ENCODE measurements at regions not wholly inside any gene's neighbourhood (a gene's known extent, or its start where the extent isn't known, plus 50 kb on each side); places are given as distances from the start of the nearest gene placed in this dataset.
"Not testable (repeated sequence)": the region's sequence is repeated elsewhere in the genome, so short reads cannot be mapped to it uniquely, and the experiment has no call there.

DNA sequence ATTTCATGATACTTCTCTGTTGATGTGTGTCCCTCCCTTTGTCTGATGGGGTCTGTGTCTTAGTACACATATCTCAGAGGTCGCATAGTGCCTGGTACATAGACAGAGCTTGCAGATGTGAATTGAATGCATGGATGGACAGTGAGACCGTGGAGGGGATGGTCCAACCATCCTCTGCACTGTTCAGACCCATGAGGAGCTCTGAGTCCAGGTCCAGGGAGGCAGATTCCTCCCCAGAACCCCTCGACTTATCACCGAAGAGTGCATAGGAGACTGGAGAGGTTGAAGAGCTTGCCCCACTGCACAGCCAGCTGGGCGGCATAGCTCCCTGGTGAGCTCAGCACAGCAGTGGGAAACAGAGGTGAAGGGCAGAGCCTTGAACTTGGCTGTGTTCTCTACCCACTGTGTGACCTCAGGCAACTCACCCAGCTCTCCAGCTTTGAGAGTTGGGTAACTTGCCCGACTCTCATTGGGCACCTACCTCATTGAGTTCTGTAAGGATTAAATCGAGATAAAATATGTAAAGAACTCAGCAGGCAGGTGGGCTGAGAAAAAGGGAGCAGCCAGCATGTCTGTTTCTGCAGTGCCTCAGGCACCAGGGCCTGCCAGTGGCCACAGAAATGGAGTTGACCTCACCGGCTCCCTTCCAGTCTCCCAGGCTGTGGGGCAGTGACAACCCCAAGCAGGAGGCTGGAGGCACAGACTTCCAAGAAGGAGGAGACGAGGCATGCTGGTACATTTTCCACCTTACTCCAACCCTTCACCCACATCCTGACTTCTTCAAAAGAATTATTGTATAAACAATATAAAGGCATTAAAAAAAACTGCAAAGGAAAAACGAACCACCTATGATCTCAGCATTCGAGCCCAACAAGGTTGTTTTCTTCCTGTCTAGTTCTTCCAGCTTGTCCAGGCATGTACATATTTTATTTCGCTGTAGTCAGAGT, 54.1 kb upstream of the TFRC start:
- DNase-seq: no peak

DNA sequence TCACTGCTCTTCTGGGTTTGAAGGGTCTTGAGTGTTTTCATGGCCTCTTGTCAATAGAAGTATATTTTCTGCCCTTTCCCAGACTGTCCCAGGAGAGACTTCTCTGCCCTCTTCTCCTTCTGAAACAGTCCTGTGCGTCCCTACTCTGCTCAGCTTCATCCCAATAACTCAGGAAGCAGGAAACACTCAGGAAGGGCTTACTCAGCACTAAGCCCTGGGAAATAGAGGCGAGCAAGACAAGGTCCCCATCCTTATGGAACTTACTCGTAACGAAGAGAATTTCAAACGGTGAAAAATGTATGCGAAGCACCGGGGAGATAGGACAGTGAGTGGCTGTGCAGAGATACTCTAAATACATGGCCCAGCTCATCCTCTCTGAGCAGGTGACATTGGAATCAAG, 52.8 kb upstream of the TFRC start:
- TF ChIP-seq GATA1 (IDR thresholded peaks at IDR 0.05; ENCODE audit: low read depth, low read length): no peak
- no peak for TF ChIP-seq POLR2A (IDR thresholded peaks at IDR 0.05; ENCODE audit: low read length)
- no peak for DNase-seq

More for the DNA sequence above, 54.1 kb upstream of the TFRC start:
- TF ChIP-seq GATA1 (IDR thresholded peaks at IDR 0.05; ENCODE audit: low read depth, low read length): no peak
- TF ChIP-seq POLR2A (IDR thresholded peaks at IDR 0.05; ENCODE audit: low read length): no peak

DNA sequence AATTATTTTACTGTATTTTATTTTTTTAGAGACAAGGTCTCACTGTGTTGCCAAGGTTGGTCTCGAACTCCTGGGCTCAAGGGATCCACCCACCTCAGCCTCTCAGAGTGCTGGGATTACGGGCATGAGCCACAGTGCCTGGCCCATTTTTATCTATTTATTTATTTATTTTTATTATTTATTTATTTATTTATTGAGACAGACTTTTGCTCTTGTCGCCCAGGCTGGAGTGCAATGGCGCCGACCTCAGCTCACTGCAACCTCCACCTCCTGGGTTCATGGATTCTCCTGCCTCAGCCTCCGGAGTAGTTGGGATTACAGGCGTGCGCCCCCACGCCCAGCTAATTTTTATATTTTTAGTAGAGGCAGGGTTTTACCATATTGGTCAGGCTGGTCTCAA, 52.0 kb upstream of the TFRC start:
- DNase-seq: not testable (repeated sequence)

DNA sequence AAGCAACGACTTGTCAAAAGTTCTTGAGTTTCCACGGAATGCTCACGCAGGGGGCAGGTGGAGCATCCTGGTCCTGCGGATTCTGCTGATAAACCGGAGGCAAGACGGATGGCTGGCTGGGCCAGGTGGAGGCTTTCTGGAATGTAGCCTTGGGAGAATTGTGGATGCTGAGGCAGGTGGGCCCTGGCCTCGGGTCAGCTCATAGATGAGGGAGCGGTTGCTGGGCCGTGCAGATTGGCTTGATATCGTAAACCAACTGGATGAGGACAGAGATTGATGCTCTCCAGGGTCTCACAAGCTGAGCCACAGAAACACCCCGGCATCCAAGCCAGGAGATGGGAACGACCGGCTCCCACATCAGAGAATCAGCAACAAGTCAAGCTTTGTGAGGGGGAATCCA, 50.0 kb upstream of the TFRC start:
- no peak for TF ChIP-seq GATA1 (IDR thresholded peaks at IDR 0.05; ENCODE audit: low read depth, low read length)
- TF ChIP-seq POLR2A (IDR thresholded peaks at IDR 0.05; ENCODE audit: low read length): no peak
- DNase-seq: no peak
